OCI-LY1 (cell line): ENCODE measurements at regions not wholly inside any gene's neighbourhood (a gene's known extent, or its start where the extent isn't known, plus 50 kb on each side); places are given as distances from the start of the nearest gene placed in this dataset.

ENCODE experiments used
- H2AFZ ChIP-seq: fragments of 200-600 bp; sonication (generic), shearing (Covaris generic); 2 replicates; pipeline ENCODE4 v1.6.0; 2014; ENCODE audit warnings: antibody characterized with exemption, mild to moderate bottlenecking, low read length
- H3F3A ChIP-seq: fragments of 200-600 bp; sonication (generic), shearing (Covaris generic); 2 replicates; pipeline ENCODE4 v1.6.0; 2014; ENCODE audit warnings: mild to moderate bottlenecking, antibody characterized with exemption, low read length, moderate library complexity; ENCODE audit not compliant: insufficient read depth
- H3K27ac ChIP-seq: fragments of 200-600 bp; sonication (generic); 2 replicates; pipeline ENCODE4 v1.5.1; 2014; ENCODE audit warnings: low read length, mixed run types, mild to moderate bottlenecking, low read depth; ENCODE audit not compliant: poor library complexity, severe bottlenecking
- H3K27me3 ChIP-seq: fragments of 200-600 bp; sonication (generic); 2 replicates; pipeline ENCODE4 v1.6.0; 2014; ENCODE audit warnings: antibody characterized with exemption, mild to moderate bottlenecking, low read length, moderate library complexity; ENCODE audit not compliant: insufficient read depth
- H3K36me3 ChIP-seq: fragments of 200-600 bp; sonication (generic); 2 replicates; pipeline ENCODE4 v1.6.1; 2014; ENCODE audit warnings: mild to moderate bottlenecking, antibody characterized with exemption, low read length, moderate library complexity, mixed read lengths; ENCODE audit not compliant: insufficient read depth
- H3K4me1 ChIP-seq: fragments of 200-600 bp; sonication (generic); 2 replicates; pipeline ENCODE4 v1.5.1; 2014; ENCODE audit warnings: mild to moderate bottlenecking, low read length, moderate library complexity; ENCODE audit not compliant: insufficient read depth, severe bottlenecking
- H3K4me2 ChIP-seq: fragments of 200-600 bp; sonication (generic), shearing (Covaris generic); 2 replicates; pipeline ENCODE4 v1.6.1; 2014; ENCODE audit warnings: low read length
- H3K4me3 ChIP-seq: fragments of 200-600 bp; sonication (generic); 2 replicates; pipeline ENCODE4 v1.5.1; 2014; ENCODE audit warnings: low read length, low read depth, mild to moderate bottlenecking, mixed read lengths; ENCODE audit not compliant: poor library complexity, severe bottlenecking
- H3K79me2 ChIP-seq: fragments of 200-600 bp; shearing (Covaris generic); 2 replicates; pipeline ENCODE4 v1.6.1; 2016; ENCODE audit warnings: mixed run types, low read length, mixed read lengths; ENCODE audit not compliant: insufficient read depth
- H3K9ac ChIP-seq: fragments of 200-600 bp; sonication (generic), shearing (Covaris generic); 2 replicates; pipeline ENCODE4 v1.6.1; 2014; ENCODE audit warnings: mild to moderate bottlenecking, low read length, mixed read lengths
- H3K9me2 ChIP-seq: fragments of 200-600 bp; sonication (generic), shearing (Covaris generic); 2 replicates; pipeline ENCODE4 v1.6.1; 2014; ENCODE audit warnings: low read depth, mild to moderate bottlenecking, low read length, mixed read lengths
- H3K9me3 ChIP-seq: fragments of 200-600 bp; shearing (Covaris generic); 2 replicates; pipeline ENCODE4 v1.6.1; 2014; ENCODE audit warnings: low read length, mixed read lengths
- H4K20me1 ChIP-seq: fragments of 200-600 bp; sonication (generic), shearing (Covaris generic); 2 replicates; pipeline ENCODE4 v1.6.0; 2016; ENCODE audit warnings: mild to moderate bottlenecking, low read length; ENCODE audit not compliant: insufficient read depth
- CTCF ChIP-seq: fragments of 200-600 bp; sonication (generic), shearing (Covaris generic); IDR thresholded peaks from 2 replicates; pipeline ENCODE4 v1.5.1; 2017; ENCODE audit warnings: mild to moderate bottlenecking, antibody characterized with exemption, low read length, moderate library complexity, mixed read lengths
- EZH2 ChIP-seq: fragments of 200-600 bp; sonication (generic), shearing (Covaris generic); IDR thresholded peaks from 2 replicates; pipeline ENCODE4 v1.8.0; 2017; ENCODE audit warnings: borderline replicate concordance, mixed run types, mild to moderate bottlenecking, antibody characterized with exemption, low read length, moderate library complexity, mixed read lengths

- TF ChIP-seq EZH2: no peak
- H3K79me2 ChIP-seq: no peaks in the 10 kb centered on the region
- H3K27me3 ChIP-seq: no peaks in the 10 kb centered on the region
- H3F3A ChIP-seq: no peaks in the 10 kb centered on the region
- no peak overlapping the region for H3K4me2 ChIP-seq
- H3K9me3 ChIP-seq: no peaks in the 10 kb centered on the region
- H3K4me1 ChIP-seq: no peaks in the 10 kb centered on the region
- H4K20me1 ChIP-seq: no peaks in the 10 kb centered on the region
- no peaks in the 10 kb centered on the region for H3K9me2 ChIP-seq
- H3K4me3 ChIP-seq: no peak overlapping the region
- H3K27ac ChIP-seq: no peak overlapping the region
- no peak overlapping the region for H2AFZ ChIP-seq
- no peaks in the 10 kb centered on the region for H3K36me3 ChIP-seq
- no peak overlapping the region for H3K9ac ChIP-seq
Measured at GRCh38 chr7:22625251-22625650, 101.7 kb upstream of the IL6 start.

- Histone ChIP-seq H3K4me3 (no peak overlapping the region), H3K4me2 (no peak overlapping the region), H3F3A (no peaks in the 10 kb centered on the region), H3K9ac (no peak overlapping the region), H3K9me2 (no peaks in the 10 kb centered on the region), H2AFZ (no peak overlapping the region), H3K9me3 (no peaks in the 10 kb centered on the region), H3K27me3 (no peaks in the 10 kb centered on the region), H3K27ac (no peak overlapping the region), H3K4me1 (no peaks in the 10 kb centered on the region), H4K20me1 (no peaks in the 10 kb centered on the region), H3K79me2 (no peaks in the 10 kb centered on the region), H3K36me3 (no peaks in the 10 kb centered on the region)
- TF ChIP-seq EZH2: no peak
- TF ChIP-seq CTCF: no peak
Measured at GRCh38 chr7:22624781-22625180, 102.2 kb upstream of the IL6 start.

- Histone ChIP-seq H3K79me2 (no peaks in the 10 kb centered on the region), H3K9me3 (peaks cover 11% of the 10 kb centered on the region), H3K27me3 (no peaks in the 10 kb centered on the region), H3K4me2 (no peak overlapping the region), H3K36me3 (no peaks in the 10 kb centered on the region), H3K4me1 (no peaks in the 10 kb centered on the region), H3K27ac (no peak overlapping the region), H3K9ac (no peak overlapping the region), H4K20me1 (no peaks in the 10 kb centered on the region), H3K9me2 (no peaks in the 10 kb centered on the region), H2AFZ (no peak overlapping the region), H3F3A (no peaks in the 10 kb centered on the region), H3K4me3 (no peak overlapping the region)
- TF ChIP-seq CTCF: no peak
- TF ChIP-seq EZH2: no peak
Measured at GRCh38 chr7:22622116-22622785, 104.7 kb upstream of the IL6 start.

DNA sequence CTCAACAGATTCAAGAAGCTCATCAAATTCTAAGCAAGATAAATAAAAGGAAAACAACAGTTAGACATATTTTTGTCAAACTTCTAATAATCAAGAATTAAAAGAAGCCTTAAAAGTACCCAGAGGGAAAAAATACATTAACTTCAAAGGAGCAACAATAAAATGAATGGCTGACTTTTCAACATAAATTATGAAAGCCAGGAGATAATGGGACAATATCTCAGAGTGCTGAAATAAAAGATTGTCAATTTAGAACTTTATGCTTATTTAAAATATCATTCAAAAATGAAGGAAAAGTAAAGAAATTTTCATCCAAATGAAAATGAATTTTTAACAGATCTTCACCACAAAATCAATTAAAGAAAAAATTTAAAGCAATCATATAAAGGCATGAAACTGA is 108.5 kb upstream of the IL6 start:
- H3K9me2 ChIP-seq: no peaks in the 10 kb centered on the region
- no peak overlapping the region for H3K27ac ChIP-seq
- H3K4me2 ChIP-seq: no peak overlapping the region
- no peak overlapping the region for H3K4me3 ChIP-seq
- no peaks in the 10 kb centered on the region for H3K36me3 ChIP-seq
- H2AFZ ChIP-seq: no peak overlapping the region
- H4K20me1 ChIP-seq: no peaks in the 10 kb centered on the region
- peaks cover 11% of the 10 kb centered on the region for H3K9me3 ChIP-seq
- H3K79me2 ChIP-seq: no peaks in the 10 kb centered on the region
- H3F3A ChIP-seq: no peaks in the 10 kb centered on the region
- no peak overlapping the region for H3K9ac ChIP-seq
- TF ChIP-seq EZH2 (no peak), CTCF (no peak)
- no peaks in the 10 kb centered on the region for H3K4me1 ChIP-seq
- H3K27me3 ChIP-seq: no peaks in the 10 kb centered on the region
